ENCODE measurements at regions not wholly inside any gene's neighbourhood (a gene's known extent, or its start where the extent isn't known, plus 50 kb on each side); places are given as distances from the start of the nearest gene placed in this dataset.
A peak's percentile ranks its signal among the peaks of the same experiment; 100 is the strongest.

GRCh38 chr3:102074946-102075345 lies 225.6 kb downstream of the NFKBIZ start:
- H3K27me3 ChIP-seq (ENCODE audit: insufficient read depth, low read length, poor library complexity, severe bottlenecking): no peaks in the 10 kb centered on the region
- no peaks in the 10 kb centered on the region; the same call in 1 of the 2 replicates for H3K9me3 ChIP-seq (ENCODE audit: insufficient read depth, low read depth, low read length)
- no peak overlapping the region for H3K9ac ChIP-seq (ENCODE audit: low read depth, low read length, poor library complexity, severe bottlenecking)
- no peak overlapping the region for H2AFZ ChIP-seq (ENCODE audit: low read length)
- H4K20me1 ChIP-seq (ENCODE audit: insufficient read depth, low read length, poor library complexity, severe bottlenecking): no peaks in the 10 kb centered on the region
- no peak for TF ChIP-seq CTCF (conservative IDR thresholded peaks at IDR 0.05; ENCODE audit: low read length)
- no peak for TF ChIP-seq EZH2phosphoT487 (IDR thresholded peaks at IDR 0.05; ENCODE audit: borderline replicate concordance)
- peaks cover 16% of the 10 kb centered on the region for H3K4me1 ChIP-seq (ENCODE audit: insufficient read depth, low read length, poor library complexity, severe bottlenecking)
- H3K4me3 ChIP-seq (ENCODE audit: low read length, poor library complexity, severe bottlenecking): no peak overlapping the region
- no peaks in the 10 kb centered on the region for H3K79me2 ChIP-seq (ENCODE audit: insufficient read depth, low read length)
- H3F3A ChIP-seq (ENCODE audit: low read depth): no peaks in the 10 kb centered on the region
- H3K9me2 ChIP-seq (replicated peaks; ENCODE audit: low read depth, low read length): no peaks in the 10 kb centered on the region
- no peaks in the 10 kb centered on the region for H3K36me3 ChIP-seq (ENCODE audit: insufficient read depth, low read length)
- no peak overlapping the region for H3K4me2 ChIP-seq (ENCODE audit: low read depth, low read length, poor library complexity, severe bottlenecking)

DNA sequence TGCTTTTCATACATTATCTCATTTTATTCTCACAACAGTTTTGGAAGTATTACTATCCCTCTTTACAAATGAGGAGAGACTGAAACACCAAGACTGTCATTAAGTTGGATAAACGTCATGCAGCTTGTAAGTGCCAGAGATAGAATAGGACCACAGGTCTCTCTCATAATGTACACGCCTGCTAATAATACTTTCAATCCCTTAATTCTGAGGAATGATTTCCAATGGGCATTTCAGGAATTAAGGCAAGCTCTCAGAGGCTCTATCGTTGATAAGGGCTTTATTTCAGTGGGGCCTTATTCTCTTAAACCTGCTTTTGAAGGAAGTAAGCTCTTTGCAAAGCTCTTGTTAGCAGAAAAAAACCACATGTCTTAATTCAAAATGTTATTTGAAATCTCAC lies 229.1 kb downstream of the NFKBIZ start:
- Histone ChIP-seq H3F3A (ENCODE audit: low read depth) (no peaks in the 10 kb centered on the region), H3K79me2 (ENCODE audit: insufficient read depth, low read length) (no peaks in the 10 kb centered on the region), H3K9me3 (ENCODE audit: insufficient read depth, low read depth, low read length) (no peaks in the 10 kb centered on the region), H2AFZ (ENCODE audit: low read length) (peak overlapping the region; percentile 41), H4K20me1 (ENCODE audit: insufficient read depth, low read length, poor library complexity, severe bottlenecking) (no peaks in the 10 kb centered on the region), H3K4me2 (ENCODE audit: low read depth, low read length, poor library complexity, severe bottlenecking) (peak overlapping the region; percentile 52), H3K9me2 (replicated peaks; ENCODE audit: low read depth, low read length) (no peaks in the 10 kb centered on the region), H3K27me3 (ENCODE audit: insufficient read depth, low read length, poor library complexity, severe bottlenecking) (no peaks in the 10 kb centered on the region), H3K9ac (ENCODE audit: low read depth, low read length, poor library complexity, severe bottlenecking) (peak overlapping the region; percentile 59), H3K4me3 (ENCODE audit: low read length, poor library complexity, severe bottlenecking) (no peak overlapping the region), H3K36me3 (ENCODE audit: insufficient read depth, low read length) (no peaks in the 10 kb centered on the region), H3K4me1 (ENCODE audit: insufficient read depth, low read length, poor library complexity, severe bottlenecking) (peaks cover 28% of the 10 kb centered on the region)
- no peak for TF ChIP-seq CTCF (conservative IDR thresholded peaks at IDR 0.05; ENCODE audit: low read length)
- no peak for TF ChIP-seq EZH2phosphoT487 (IDR thresholded peaks at IDR 0.05; ENCODE audit: borderline replicate concordance)

GRCh38 chr3:102078854-102079808 lies 229.8 kb downstream of the NFKBIZ start:
- Histone ChIP-seq H3K27me3 (ENCODE audit: insufficient read depth, low read length, poor library complexity, severe bottlenecking) (no peaks in the 10 kb centered on the region), H3K4me3 (ENCODE audit: low read length, poor library complexity, severe bottlenecking) (no peak overlapping the region), H2AFZ (ENCODE audit: low read length) (peak overlapping the region; percentile 41), H3K9me3 (ENCODE audit: insufficient read depth, low read depth, low read length) (no peaks in the 10 kb centered on the region), H3K36me3 (ENCODE audit: insufficient read depth, low read length) (no peaks in the 10 kb centered on the region), H3K4me2 (ENCODE audit: low read depth, low read length, poor library complexity, severe bottlenecking) (peak overlapping the region; percentile 52), H3K4me1 (ENCODE audit: insufficient read depth, low read length, poor library complexity, severe bottlenecking) (peaks cover 29% of the 10 kb centered on the region), H4K20me1 (ENCODE audit: insufficient read depth, low read length, poor library complexity, severe bottlenecking) (no peaks in the 10 kb centered on the region), H3K79me2 (ENCODE audit: insufficient read depth, low read length) (no peaks in the 10 kb centered on the region), H3F3A (ENCODE audit: low read depth) (no peaks in the 10 kb centered on the region), H3K9me2 (replicated peaks; ENCODE audit: low read depth, low read length) (no peaks in the 10 kb centered on the region), H3K9ac (ENCODE audit: low read depth, low read length, poor library complexity, severe bottlenecking) (peak overlapping the region; percentile 59)
- no peak for TF ChIP-seq CTCF (conservative IDR thresholded peaks at IDR 0.05; ENCODE audit: low read length)
- TF ChIP-seq EZH2phosphoT487 (IDR thresholded peaks at IDR 0.05; ENCODE audit: borderline replicate concordance): no peak

Measured in Loucy (cell line).